Stimulated activated CD4-positive, alpha-beta T cell treated with anti-CD3 and anti-CD28 coated beads, TNF-alpha, amount 100 ng/mL, for 24 hours (primary cell): ENCODE measurements at regions not wholly inside any gene's neighbourhood (a gene's known extent, or its start where the extent isn't known, plus 50 kb on each side); places are given as distances from the start of the nearest gene placed in this dataset.

Source experiments
- DNase-seq, 3 experiments: peaks; one replicate each; pipeline ENCODE4 v3.0.0-alpha.2; 2020; ENCODE audit warnings: low read depth in 3 of 3

GRCh38 chr3:174651951-174652350 is 207.2 kb upstream of the NAALADL2 start:
- no peak for DNase-seq

- no peak for DNase-seq
Observed at GRCh38 chr3:174659511-174659910, 199.6 kb upstream of the NAALADL2 start.

GRCh38 chr3:174662653-174663052 is 196.5 kb upstream of the NAALADL2 start:
- no peak for DNase-seq

GRCh38 chr3:174667386-174667785 is 191.7 kb upstream of the NAALADL2 start:
- no peak for DNase-seq

- DNase-seq: no peak
Observed at GRCh38 chr3:174675406-174675805, 183.7 kb upstream of the NAALADL2 start.

- DNase-seq: no peak
Observed at GRCh38 chr3:174681784-174682183, 177.3 kb upstream of the NAALADL2 start.

GRCh38 chr3:174685796-174686195 is 173.3 kb upstream of the NAALADL2 start:
- no peak for DNase-seq

- no peak for DNase-seq
Observed at GRCh38 chr3:174697310-174697709, 161.8 kb upstream of the NAALADL2 start.

GRCh38 chr3:174700736-174701135 is 158.4 kb upstream of the NAALADL2 start:
- DNase-seq: no peak

GRCh38 chr3:174710612-174711011 is 148.5 kb upstream of the NAALADL2 start:
- no peak for DNase-seq

- no peak for DNase-seq
Observed at GRCh38 chr3:174715386-174715785, 143.7 kb upstream of the NAALADL2 start.

- no peak for DNase-seq
Observed at GRCh38 chr3:174716956-174717505, 142.1 kb upstream of the NAALADL2 start.

GRCh38 chr3:174720717-174721116 is 138.4 kb upstream of the NAALADL2 start:
- DNase-seq: no peak

GRCh38 chr3:174725303-174725702 is 133.8 kb upstream of the NAALADL2 start:
- no peak for DNase-seq

- no peak for DNase-seq
Observed at GRCh38 chr3:174737966-174738365, 121.2 kb upstream of the NAALADL2 start.

GRCh38 chr3:174749143-174749542 is 110.0 kb upstream of the NAALADL2 start:
- no peak for DNase-seq

- DNase-seq: no peak
Observed at GRCh38 chr3:174755833-174756829, 103.0 kb upstream of the NAALADL2 start.

- DNase-seq: no peak
Observed at GRCh38 chr3:174758943-174759342, 100.2 kb upstream of the NAALADL2 start.

- no peak for DNase-seq
Observed at GRCh38 chr3:174767406-174767805, 91.7 kb upstream of the NAALADL2 start.

GRCh38 chr3:174767853-174768382 is 91.2 kb upstream of the NAALADL2 start:
- DNase-seq: no peak

- no peak for DNase-seq
Observed at GRCh38 chr3:174769171-174769570, 90.0 kb upstream of the NAALADL2 start.

- no peak for DNase-seq
Observed at GRCh38 chr3:174775603-174776002, 83.5 kb upstream of the NAALADL2 start.

- DNase-seq: no peak
Observed at GRCh38 chr3:174776123-174776522, 83.0 kb upstream of the NAALADL2 start.
